Osteocyte (in vitro differentiated cells): ENCODE measurements at regions not wholly inside any gene's neighbourhood (a gene's known extent, or its start where the extent isn't known, plus 50 kb on each side); places are given as distances from the start of the nearest gene placed in this dataset.

Experiments used
- DNase-seq: peaks from one replicate; pipeline ENCODE4 v3.0.0; 2021; ENCODE audit warnings: mixed read lengths; ENCODE audit not compliant: unreplicated experiment; ENCODE audit errors: extremely low spot score
- H3K27ac Mint-ChIP-seq: one replicate; pipeline ENCODE4 v1.8.0; 2021; ENCODE audit warnings: mild to moderate bottlenecking, mixed read lengths; ENCODE audit not compliant: unreplicated experiment
- H3K27me3 Mint-ChIP-seq: one replicate; pipeline ENCODE4 v1.8.0; 2021; ENCODE audit warnings: mixed read lengths; ENCODE audit not compliant: unreplicated experiment
- H3K36me3 Mint-ChIP-seq: one replicate; pipeline ENCODE4 v1.8.0; 2021; ENCODE audit warnings: mixed read lengths; ENCODE audit not compliant: unreplicated experiment
- H3K4me1 Mint-ChIP-seq: one replicate; pipeline ENCODE4 v1.8.0; 2021; ENCODE audit warnings: mixed read lengths; ENCODE audit not compliant: unreplicated experiment
- H3K4me3 Mint-ChIP-seq: one replicate; pipeline ENCODE4 v1.8.0; 2021; ENCODE audit warnings: mild to moderate bottlenecking, moderate library complexity, mixed read lengths; ENCODE audit not compliant: unreplicated experiment
- H3K9me3 Mint-ChIP-seq: one replicate; pipeline ENCODE4 v1.8.0; 2021; ENCODE audit warnings: mixed read lengths; ENCODE audit not compliant: unreplicated experiment
- CTCF ChIP-seq: fragments of 200-600 bp; sonication (generic); IDR thresholded peaks from 2 replicates; pipeline ENCODE4 v1.5.0; 2021; ENCODE audit warnings: antibody characterized with exemption, mild to moderate bottlenecking, moderate library complexity

GRCh38 chr14:99099051-99099787, 172.8 kb downstream of the BCL11B start:
- no peaks in the 10 kb centered on the region for H3K36me3 Mint-ChIP-seq
- H3K4me3 Mint-ChIP-seq: no peak overlapping the region
- no peak for DNase-seq
- no peak for TF ChIP-seq CTCF
- no peaks in the 10 kb centered on the region for H3K9me3 Mint-ChIP-seq
- H3K27me3 Mint-ChIP-seq: peaks cover under 1% of the 10 kb centered on the region
- H3K27ac Mint-ChIP-seq: no peak overlapping the region
- H3K4me1 Mint-ChIP-seq: peaks cover 8% of the 10 kb centered on the region

DNA sequence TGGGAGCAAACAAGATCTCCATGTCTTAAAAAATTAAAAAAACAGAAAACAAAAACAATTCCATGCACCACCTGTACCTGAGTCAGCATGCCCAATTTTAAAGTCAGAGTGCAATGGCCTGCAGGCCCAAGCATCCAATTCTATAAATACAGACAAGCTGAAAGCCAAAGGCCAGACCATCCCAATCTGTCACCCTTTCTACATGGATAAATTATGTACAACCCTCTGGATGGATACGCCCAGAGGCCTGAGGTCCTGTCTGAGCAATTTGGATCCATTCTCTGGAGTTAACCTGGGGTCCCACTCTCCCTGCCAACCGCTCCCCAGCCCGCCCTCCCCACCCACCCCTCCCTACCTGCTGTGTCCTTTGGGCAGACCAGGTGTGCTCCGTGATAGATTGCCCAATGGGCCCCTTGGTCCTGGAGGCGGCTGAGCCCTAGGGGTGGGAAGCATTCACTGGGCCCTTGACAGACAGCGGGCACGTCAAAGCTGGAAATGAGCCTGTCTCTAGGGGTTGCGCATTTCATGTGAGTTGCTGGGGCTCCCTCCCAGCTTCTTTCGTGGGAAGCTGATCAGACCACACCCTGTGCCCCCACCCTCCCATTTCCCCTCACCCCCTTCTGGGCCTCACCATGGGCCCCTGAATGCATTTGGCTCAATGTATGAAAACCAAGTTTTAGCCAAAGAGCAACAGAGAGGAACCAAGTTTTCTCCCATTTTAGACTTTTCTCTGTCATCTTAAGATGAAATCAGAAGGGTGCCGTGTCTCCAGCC, 171.3 kb downstream of the BCL11B start:
- no peaks in the 10 kb centered on the region for H3K36me3 Mint-ChIP-seq
- H3K4me1 Mint-ChIP-seq: peaks cover 2% of the 10 kb centered on the region
- DNase-seq: no peak
- H3K27ac Mint-ChIP-seq: no peak overlapping the region
- peaks cover 4% of the 10 kb centered on the region for H3K9me3 Mint-ChIP-seq
- H3K27me3 Mint-ChIP-seq: peaks cover 1% of the 10 kb centered on the region
- H3K4me3 Mint-ChIP-seq: no peak overlapping the region
- no peak for TF ChIP-seq CTCF

GRCh38 chr14:99101855-99102461, 170.0 kb downstream of the BCL11B start:
- Mint-ChIP-seq H3K9me3 (peaks cover 4% of the 10 kb centered on the region), H3K4me3 (no peak overlapping the region), H3K27me3 (peaks cover 1% of the 10 kb centered on the region), H3K4me1 (no peaks in the 10 kb centered on the region), H3K27ac (no peak overlapping the region), H3K36me3 (no peaks in the 10 kb centered on the region)
- no peak for DNase-seq
- no peak for TF ChIP-seq CTCF

- Mint-ChIP-seq H3K9me3 (peaks cover 7% of the 10 kb centered on the region), H3K27me3 (peaks cover 12% of the 10 kb centered on the region), H3K36me3 (no peaks in the 10 kb centered on the region), H3K27ac (no peak overlapping the region), H3K4me1 (no peaks in the 10 kb centered on the region), H3K4me3 (no peak overlapping the region)
- no peak for TF ChIP-seq CTCF
- DNase-seq: peak; percentile 27
Observed at GRCh38 chr14:99116741-99117295, 155.2 kb downstream of the BCL11B start.

GRCh38 chr14:99117671-99118045, 154.3 kb downstream of the BCL11B start:
- DNase-seq: no peak
- Mint-ChIP-seq H3K27me3 (peaks cover 12% of the 10 kb centered on the region), H3K4me3 (no peak overlapping the region), H3K36me3 (no peaks in the 10 kb centered on the region), H3K9me3 (peaks cover 7% of the 10 kb centered on the region), H3K27ac (no peak overlapping the region), H3K4me1 (no peaks in the 10 kb centered on the region)
- no peak for TF ChIP-seq CTCF
